Heart left ventricle (tissue), 16 donors: ENCODE measurements at regions not wholly inside any gene's neighbourhood (a gene's known extent, or its start where the extent isn't known, plus 50 kb on each side); places are given as distances from the start of the nearest gene placed in this dataset.

Experiments used
- ATAC-seq, 4 donors: fragments of 200-7000 bp; cut with Tn5 transposase; one replicate each; pipeline ENCODE4 v1.9.1; 2020 to 2022; ENCODE audit warnings: moderate library complexity in 4 of 4, mild to moderate bottlenecking in 3 of 4, moderate number of reproducible peaks in 1 of 4
- DNase-seq, 5 donors: peaks; one replicate each; pipeline ENCODE4 v3.0.0-alpha.2; 2020
- H3K27ac ChIP-seq, 12 donors: fragments of 200-600 bp; sonication (generic) in 4 of 12; one replicate each; pipeline versions ENCODE4 v1.5.0 to v1.8.0; 2016 to 2022; ENCODE audit warnings: mild to moderate bottlenecking in 2 of 12
- H3K27me3 ChIP-seq, 9 donors: fragments of 200-600 bp; sonication (generic) in 2 of 9; one replicate each; pipeline versions ENCODE4 v1.5.1 to v1.8.0; 2016 to 2022; ENCODE audit warnings: mild to moderate bottlenecking in 3 of 9
- H3K36me3 ChIP-seq, 9 donors: fragments of 200-600 bp; sonication (generic) in 2 of 9; one replicate each; pipeline versions ENCODE4 v1.5.0 to v1.8.0; 2018 to 2022; ENCODE audit warnings: mild to moderate bottlenecking in 2 of 9
- H3K4me1 ChIP-seq, 12 donors: fragments of 200-600 bp; sonication (generic) in 4 of 12; one replicate each; pipeline versions ENCODE4 v1.5.0 to v1.8.0; 2016 to 2022; ENCODE audit warnings: mild to moderate bottlenecking in 3 of 12
- H3K4me3 ChIP-seq, 12 donors: fragments of 200-600 bp; sonication (generic) in 4 of 12; one replicate each; pipeline versions ENCODE4 v1.5.0 to v1.8.0; 2017 to 2022; ENCODE audit warnings: mild to moderate bottlenecking in 9 of 12, moderate library complexity in 4 of 12
- H3K9me3 ChIP-seq, 12 donors: fragments of 200-600 bp; sonication (generic) in 4 of 12; one replicate each; pipeline versions ENCODE4 v1.5.0 to v1.8.0; 2016 to 2022; ENCODE audit warnings: mild to moderate bottlenecking in 1 of 12
- CTCF ChIP-seq, 12 donors: fragments of 200-600 bp; sonication (generic) in 4 of 12; IDR thresholded peaks; one replicate each; pipeline versions ENCODE4 v1.5.0 to v1.8.0; 2018 to 2022; ENCODE audit warnings: antibody characterized with exemption in 12 of 12, mild to moderate bottlenecking in 5 of 12
- POLR2A ChIP-seq, 2 donors: fragments of 450-650 bp; IDR thresholded peaks; one replicate each; pipeline ENCODE4 v1.6.1; 2017; ENCODE audit warnings: antibody characterized with exemption in 2 of 2, mild to moderate bottlenecking in 2 of 2, moderate library complexity in 2 of 2
- WGBS, 4 donors: extraction: QIAGEN DNeasy Blood & Tissue Kit in 2 of 4; methylation state at CpG; one replicate each; pipeline versions ENCODE4 v1.1.5 to v1.1.7; 2013 to 2018; 5-methylcytosine and 5-hydroxymethylcytosine counted together
- intact Hi-C, 10 donors: fragments of 100-400 bp; cut with DNase I; formaldehyde crosslinking; loops; one replicate each; pipeline versions ENCODE4 v1.11.1 to v1.14.2; 2022
- donor health status: ischemic (EF 13 %, LVEDD 7.1; RV severe dilation, severe dysfunction).
- donor health status: healthy with polysubstance abuse.
- donor health status: DM: no; HTN: yes; CAD: no.
- donor health status: DM: no; HTN: no; CAD: no.
- donor health status: ischemic (EF 25% LVEDD 6.9; RV normal size, moderate dysfunction).
- donor health status: ischemic (EF 25% LVEDD 5.7; RV mildly dilated, moderate dysfunction).
- donor health status: healthy.
- donor health status: DM: yes; HTN: yes; CAD: no.
- donor health status: ischemic (EF 35%, LVEDD 5.7; RV mildly dilated, moderate dysfunction).
- donor health status: nonischemic (EF 11% LVEDD 7.7; RV severe dilation, severe dysfunction).
- donor health status: DM: yes; HTN: yes; CAD: no.
- donor health status: PGD.
- donor health status: ischemic (EF 29% LVEDD 5.4; RV normal size, mild dysfunction).
- donor health status: nonischemic (EF 23%, LVEDD 6.1; RV moderate dilation, normal function).

- ATAC-seq (no peak), DNase-seq (no peak)
- Histone ChIP-seq H3K9me3 (no peaks in the 10 kb centered on the region), H3K4me1 (peaks cover 0 to 17% (median 0%) of the 10 kb centered on the region in 12 donors), H3K27me3 (peaks cover 0 to 19% (median 3%) of the 10 kb centered on the region in 9 donors), H3K4me3 (no peak overlapping the region), H3K27ac (no peak overlapping the region), H3K36me3 (no peaks in the 10 kb centered on the region)
- no peak for TF ChIP-seq CTCF (IDR thresholded peaks at IDR 0.05)
- WGBS, 4 donors = 82 to 94% (median 87%) methylated on average over 2 of the region's 2 CpGs
- intact Hi-C loops = loop anchor here in 8 of 10 donors (5.0 to 10.0 kb wide), 7 partner anchors 624 to 754 kb away; no protein-coding TSS in a partner anchor
Observed at GRCh38 chr15:69731081-69731330, 278.4 kb downstream of the RPLP1 start.

DNA sequence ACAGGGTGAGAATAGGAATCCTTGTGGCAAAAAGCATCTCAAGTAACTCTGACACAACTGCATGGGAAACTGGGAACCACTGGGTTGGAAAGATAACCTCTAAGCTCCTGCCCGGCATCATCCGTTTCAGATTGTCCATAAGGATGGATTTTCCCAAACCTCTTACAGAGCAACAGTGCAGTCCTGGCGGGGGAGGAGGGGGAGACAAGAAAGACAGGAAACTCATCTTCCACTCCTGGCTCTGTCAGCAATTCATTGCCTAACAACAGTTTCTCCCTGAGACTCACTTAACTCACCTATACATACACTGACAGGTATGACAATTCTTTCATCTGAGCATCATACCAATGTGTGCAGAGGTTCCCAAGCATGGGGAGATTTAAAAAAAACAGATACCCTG lies 279.0 kb downstream of the RPLP1 start:
- ATAC-seq = no peak
- no peak for DNase-seq
- H3K27me3 ChIP-seq = peaks cover 0 to 19% (median 3%) of the 10 kb centered on the region in 9 donors
- H3K4me3 ChIP-seq = no peak overlapping the region
- H3K36me3 ChIP-seq = no peaks in the 10 kb centered on the region
- peaks cover 0 to 11% (median 0%) of the 10 kb centered on the region in 12 donors for H3K4me1 ChIP-seq
- intact Hi-C loops = loop anchor here in 8 of 10 donors (5.0 to 10.0 kb wide), 7 partner anchors 623 to 753 kb away; no protein-coding TSS in a partner anchor
- TF ChIP-seq CTCF (IDR thresholded peaks at IDR 0.05) (no peak), POLR2A (IDR thresholded peaks at IDR 0.05) (no peak)
- H3K9me3 ChIP-seq = no peaks in the 10 kb centered on the region
- WGBS, 4 donors = 75 to 87% (median 81%) methylated on average over 3 of the region's 3 CpGs
- H3K27ac ChIP-seq = no peak overlapping the region

- Histone ChIP-seq H3K36me3 (no peaks in the 10 kb centered on the region), H3K9me3 (peaks cover 0 to under 1% (median 0%) of the 10 kb centered on the region in 12 donors), H3K27me3 (peaks cover 0 to 18% (median 3%) of the 10 kb centered on the region in 9 donors), H3K4me3 (no peak overlapping the region), H3K27ac (no peak overlapping the region), H3K4me1 (peaks cover 0 to 5% (median 0%) of the 10 kb centered on the region in 12 donors)
- TF ChIP-seq CTCF (IDR thresholded peaks at IDR 0.05) (no peak), POLR2A (IDR thresholded peaks at IDR 0.05) (no peak)
- ATAC-seq (no peak), DNase-seq (no peak)
- intact Hi-C loops = loop anchor here in 8 of 10 donors (5.0 to 10.0 kb wide), 7 partner anchors 623 to 753 kb away; no protein-coding TSS in a partner anchor
- 47 to 73% (median 54%) methylated on average over 1 of the region's 1 CpG for WGBS, 4 donors
Observed at GRCh38 chr15:69732133-69732532, 279.5 kb downstream of the RPLP1 start.

GRCh38 chr15:69734699-69735098 lies 282.1 kb downstream of the RPLP1 start:
- H3K9me3 ChIP-seq = peaks cover 0 to 6% (median 0%) of the 10 kb centered on the region in 12 donors
- TF ChIP-seq POLR2A (IDR thresholded peaks at IDR 0.05) = no peak
- TF ChIP-seq CTCF (IDR thresholded peaks at IDR 0.05) = no peak
- peaks cover 0 to 11% (median 0%) of the 10 kb centered on the region in 9 donors for H3K27me3 ChIP-seq
- H3K4me3 ChIP-seq = no peak overlapping the region
- intact Hi-C loops = loop anchor here in 8 of 10 donors (5.0 to 10.0 kb wide), 7 partner anchors 620 to 750 kb away; no protein-coding TSS in a partner anchor
- no peak for DNase-seq
- no peaks in the 10 kb centered on the region for H3K36me3 ChIP-seq
- ATAC-seq = no peak
- 82 to 89% (median 84%) methylated on average over 5 of the region's 5 CpGs for WGBS, 4 donors
- H3K27ac ChIP-seq = no peak overlapping the region
- peaks cover 0 to 5% (median 0%) of the 10 kb centered on the region in 12 donors for H3K4me1 ChIP-seq
